ENCODE measurements at regions not wholly inside any gene's neighbourhood (a gene's known extent, or its start where the extent isn't known, plus 50 kb on each side); places are given as distances from the start of the nearest gene placed in this dataset.

DNA sequence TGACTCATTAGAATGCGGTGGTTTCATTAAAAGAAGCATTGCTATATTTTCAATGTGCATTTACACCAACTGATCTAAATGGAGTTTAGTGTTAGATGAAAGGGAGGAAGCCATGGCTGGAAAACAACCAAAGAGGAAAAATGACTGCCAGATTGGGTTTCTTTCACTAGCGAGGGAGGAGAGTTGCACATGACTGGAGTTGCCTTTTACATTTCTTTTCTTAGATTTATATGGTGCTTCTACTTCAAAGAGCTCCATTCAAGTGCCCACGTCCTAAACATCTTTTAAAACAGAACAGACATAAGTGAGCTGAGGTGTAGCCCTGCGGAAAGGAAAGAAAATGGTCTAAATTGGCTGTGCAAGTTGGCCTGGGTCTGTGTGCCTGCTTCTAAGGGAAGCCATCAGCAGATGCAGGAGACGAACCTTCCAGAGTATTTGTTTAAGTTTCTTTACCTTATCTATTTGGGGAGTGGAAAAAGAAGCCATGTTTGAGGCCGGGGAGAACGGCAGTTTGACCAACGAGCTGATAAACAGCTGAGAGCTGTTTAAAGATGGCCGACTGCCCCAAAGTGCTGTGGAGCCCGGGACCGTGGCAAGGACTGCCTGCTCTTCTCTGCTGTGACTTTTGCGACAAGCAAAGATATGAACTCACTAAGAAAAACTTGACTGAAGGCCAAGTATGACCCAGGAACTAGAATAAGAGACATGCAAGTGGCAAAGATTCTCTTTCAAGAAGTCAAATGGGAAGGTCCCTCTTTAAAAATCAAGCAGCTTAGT lies 327.0 kb downstream of the ZNF516 start:
- DNase-seq = no peak
- TF ChIP-seq POLR2A (IDR thresholded peaks at IDR 0.05) = no peak
- TF ChIP-seq, protein P1, sequence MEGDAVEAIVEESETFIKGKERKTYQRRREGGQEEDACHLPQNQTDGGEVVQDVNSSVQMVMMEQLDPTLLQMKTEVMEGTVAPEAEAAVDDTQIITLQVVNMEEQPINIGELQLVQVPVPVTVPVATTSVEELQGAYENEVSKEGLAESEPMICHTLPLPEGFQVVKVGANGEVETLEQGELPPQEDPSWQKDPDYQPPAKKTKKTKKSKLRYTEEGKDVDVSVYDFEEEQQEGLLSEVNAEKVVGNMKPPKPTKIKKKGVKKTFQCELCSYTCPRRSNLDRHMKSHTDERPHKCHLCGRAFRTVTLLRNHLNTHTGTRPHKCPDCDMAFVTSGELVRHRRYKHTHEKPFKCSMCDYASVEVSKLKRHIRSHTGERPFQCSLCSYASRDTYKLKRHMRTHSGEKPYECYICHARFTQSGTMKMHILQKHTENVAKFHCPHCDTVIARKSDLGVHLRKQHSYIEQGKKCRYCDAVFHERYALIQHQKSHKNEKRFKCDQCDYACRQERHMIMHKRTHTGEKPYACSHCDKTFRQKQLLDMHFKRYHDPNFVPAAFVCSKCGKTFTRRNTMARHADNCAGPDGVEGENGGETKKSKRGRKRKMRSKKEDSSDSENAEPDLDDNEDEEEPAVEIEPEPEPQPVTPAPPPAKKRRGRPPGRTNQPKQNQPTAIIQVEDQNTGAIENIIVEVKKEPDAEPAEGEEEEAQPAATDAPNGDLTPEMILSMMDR (IDR thresholded peaks at IDR 0.05) = no peak
- Histone ChIP-seq H3K4me3 (no peak overlapping the region), H3K36me3 (replicated peaks in 1 of 2) (no peaks in the 10 kb centered on the region), H3K27me3 (peaks cover 4% of the 10 kb centered on the region), H3K27ac (no peak overlapping the region), H3K9me3 (replicated peaks in 1 of 3) (no peaks in the 10 kb centered on the region), H3K4me1 (replicated peaks in 1 of 2) (no peaks in the 10 kb centered on the region)
- 64 to 72% (median 68%) methylated on average over 12 of the region's 12 CpGs for WGBS, 4 donors
- intact Hi-C loops (cut with DNase I) = no loop called here

DNA sequence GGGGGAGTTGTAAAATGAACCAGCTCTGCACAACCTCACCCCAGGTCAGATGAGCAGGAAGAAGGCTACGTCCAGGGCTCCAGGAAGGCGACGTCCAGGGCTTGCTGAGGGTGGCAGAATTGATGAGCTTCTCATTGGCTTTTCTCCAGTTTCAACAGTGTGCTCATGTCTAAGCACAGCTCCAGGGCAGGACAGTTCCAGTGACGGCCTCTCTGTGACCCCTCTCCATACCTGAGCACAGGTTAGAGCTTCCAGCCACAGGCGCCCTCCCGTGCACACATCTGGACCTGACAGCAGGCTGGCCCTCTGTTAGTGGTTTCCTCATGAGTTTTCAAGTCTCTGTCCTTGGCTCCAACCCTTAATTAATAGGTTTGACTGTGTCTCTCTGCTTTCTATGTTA lies 327.6 kb downstream of the ZNF516 start:
- WGBS, 4 donors = 36 to 51% (median 40%) methylated on average over 3 to 6 of the region's 6 CpGs
- peaks cover 4% of the 10 kb centered on the region for H3K27me3 ChIP-seq
- no peak for DNase-seq

DNA sequence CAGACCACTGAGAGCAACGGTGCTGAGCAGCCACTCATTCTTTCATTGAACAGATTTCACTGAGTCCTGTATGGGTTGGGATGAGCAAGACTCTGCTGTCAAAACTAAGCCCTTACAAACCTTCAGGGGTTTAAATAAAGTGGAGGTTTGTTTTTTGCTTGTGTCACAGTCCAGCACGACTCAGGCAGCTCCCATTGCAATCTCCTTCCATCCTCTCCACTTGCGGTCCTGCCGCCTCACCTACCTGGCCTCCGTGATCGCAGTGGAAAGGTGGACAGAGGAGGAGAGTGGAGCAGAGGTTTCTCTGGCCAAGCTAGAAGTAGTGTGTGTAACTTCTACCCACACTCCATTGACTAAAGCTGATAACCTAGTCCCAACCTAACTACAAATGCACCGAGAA lies 332.2 kb downstream of the ZNF516 start:
- Histone ChIP-seq H3K27me3 (no peaks in the 10 kb centered on the region), H3K4me1 (replicated peaks in 1 of 2) (no peaks in the 10 kb centered on the region), H3K27ac (no peak overlapping the region), H3K36me3 (replicated peaks in 1 of 2) (no peaks in the 10 kb centered on the region), H3K9me3 (replicated peaks in 1 of 3) (no peaks in the 10 kb centered on the region), H3K4me3 (no peak overlapping the region)
- no peak for DNase-seq
- 86 to 96% (median 90%) methylated on average over 7 of the region's 7 CpGs for WGBS, 4 donors
- intact Hi-C loops (cut with DNase I) = no loop called here
- TF ChIP-seq POLR2A (IDR thresholded peaks at IDR 0.05) = no peak
- TF ChIP-seq, protein P1 (IDR thresholded peaks at IDR 0.05) = no peak

More for the DNA sequence above, 327.6 kb downstream of the ZNF516 start:
- Histone ChIP-seq H3K4me1 (replicated peaks in 1 of 2) (no peaks in the 10 kb centered on the region), H3K36me3 (replicated peaks in 1 of 2) (no peaks in the 10 kb centered on the region), H3K9me3 (replicated peaks in 1 of 3) (no peaks in the 10 kb centered on the region), H3K4me3 (no peak overlapping the region), H3K27ac (no peak overlapping the region)
- intact Hi-C loops (cut with DNase I) = no loop called here
- TF ChIP-seq, protein P1 (IDR thresholded peaks at IDR 0.05) = no peak
- TF ChIP-seq POLR2A (IDR thresholded peaks at IDR 0.05) = no peak

DNA sequence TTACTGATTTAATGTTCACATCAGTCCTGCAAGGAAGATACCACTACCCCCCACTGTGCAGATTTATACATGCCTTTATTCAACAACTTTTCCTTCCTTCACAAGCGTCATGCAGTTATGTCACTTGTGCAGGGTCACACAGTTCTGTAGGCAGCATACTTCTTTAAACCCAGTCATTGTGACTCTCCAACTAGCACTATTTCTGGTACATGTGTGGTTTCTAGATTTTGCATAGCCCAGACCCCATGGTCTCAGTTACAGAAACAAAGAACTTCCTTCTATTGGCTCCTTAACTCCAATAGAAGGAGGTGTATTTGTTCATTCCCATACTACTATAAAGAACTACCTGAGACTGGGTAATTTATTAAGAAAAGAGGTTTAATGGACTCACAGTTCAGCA lies 333.1 kb downstream of the ZNF516 start:
- H3K27me3 ChIP-seq = no peaks in the 10 kb centered on the region
- intact Hi-C loops (cut with DNase I) = no loop called here
- no peaks in the 10 kb centered on the region for H3K36me3 ChIP-seq (replicated peaks in 1 of 2)
- H3K4me1 ChIP-seq (replicated peaks in 1 of 2) = no peaks in the 10 kb centered on the region
- 85 to 97% (median 92%) methylated on average over 1 of the region's 1 CpG for WGBS, 4 donors
- DNase-seq = no peak
- no peak for TF ChIP-seq POLR2A (IDR thresholded peaks at IDR 0.05)
- TF ChIP-seq, protein P1 (IDR thresholded peaks at IDR 0.05) = no peak
- H3K9me3 ChIP-seq (replicated peaks in 1 of 3) = no peaks in the 10 kb centered on the region
- H3K27ac ChIP-seq = no peak overlapping the region
- no peak overlapping the region for H3K4me3 ChIP-seq

All from adrenal gland (tissue), 9 donors.